WTC11 (cell line): ENCODE measurements at regions not wholly inside any gene's neighbourhood (a gene's known extent, or its start where the extent isn't known, plus 50 kb on each side); places are given as distances from the start of the nearest gene placed in this dataset.

Experiments
- ATAC-seq: fragments of 200-7000 bp; cut with Tn5 transposase; 2 replicates; pipeline ENCODE4 v1.10.0; 2021; ENCODE audit warnings: mild to moderate bottlenecking, moderate library complexity
- CTCF ChIA-PET: fragments of 300-600 bp; sonication (Branson Sonifier 250); formaldehyde crosslinking; loops from one replicate; lab custom pipeline; 2021; ENCODE audit warnings: antibody characterized with exemption; lab: Charles Lee
- POLR2A ChIA-PET: fragments of 350-600 bp; sonication (Branson Sonifier 250); formaldehyde crosslinking; loops from one replicate; lab custom pipeline; 2021; ENCODE audit warnings: antibody characterized with exemption; lab: Charles Lee
- DNase-seq: peaks from one replicate; pipeline ENCODE4 v3.0.0; 2021; ENCODE audit warnings: low spot score
- H3K27ac Mint-ChIP-seq: 2 replicates; pipeline ENCODE4 v1.8.0; 2021; ENCODE audit warnings: mixed read lengths
- H3K27me3 Mint-ChIP-seq: 2 replicates; pipeline ENCODE4 v1.8.0; 2021; ENCODE audit warnings: low read depth, mild to moderate bottlenecking, moderate library complexity, mixed read lengths
- H3K36me3 Mint-ChIP-seq: 2 replicates; pipeline ENCODE4 v1.8.0; 2021; ENCODE audit warnings: mixed read lengths
- H3K4me1 Mint-ChIP-seq: 2 replicates; pipeline ENCODE4 v1.8.0; 2022; ENCODE audit warnings: mixed read lengths
- H3K4me3 Mint-ChIP-seq: 2 replicates; pipeline ENCODE4 v1.8.0; 2021; ENCODE audit warnings: mild to moderate bottlenecking, moderate library complexity, mixed read lengths
- H3K9me3 Mint-ChIP-seq: 2 replicates; pipeline ENCODE4 v1.8.0; 2021; ENCODE audit warnings: mixed read lengths
- AFF4 ChIP-seq: sonication (generic); formaldehyde crosslinking; IDR thresholded peaks from 2 replicates; pipeline ENCODE4 v1.8.1; 2023; ENCODE audit warnings: mild to moderate bottlenecking, missing genetic modification reagents, borderline replicate concordance
- ATF3 ChIP-seq: sonication (generic); formaldehyde crosslinking; conservative IDR thresholded peaks from 2 replicates; pipeline ENCODE4 v1.8.1; 2022; ENCODE audit warnings: mild to moderate bottlenecking, missing genetic modification reagents
- ELF4 ChIP-seq: sonication (generic); formaldehyde crosslinking; IDR thresholded peaks from 2 replicates; pipeline ENCODE4 v1.8.1; 2022; ENCODE audit warnings: low read depth, mild to moderate bottlenecking, moderate library complexity, missing genetic modification reagents
- ESRRA ChIP-seq: sonication (generic); formaldehyde crosslinking; IDR thresholded peaks from 2 replicates; pipeline ENCODE4 v1.8.1; 2022; ENCODE audit warnings: mild to moderate bottlenecking, missing genetic modification reagents, borderline replicate concordance
- GTF2I ChIP-seq: fragments of 250-450 bp; sonication (Bioruptor Pico); conservative IDR thresholded peaks from 2 replicates; pipeline ENCODE4 v1.4.0; 2021; ENCODE audit warnings: mild to moderate bottlenecking
- IRF1 ChIP-seq: sonication (generic); formaldehyde crosslinking; IDR thresholded peaks from 2 replicates; pipeline ENCODE4 v1.8.0; 2023; ENCODE audit warnings: missing genetic modification reagents
- JAZF1 ChIP-seq: fragments of 250-450 bp; sonication (Bioruptor Pico); IDR thresholded peaks from 2 replicates; pipeline ENCODE4 v1.9.0; 2021; ENCODE audit warnings: moderate library complexity, mild to moderate bottlenecking, inconsistent platforms
- JUN ChIP-seq: sonication (generic); formaldehyde crosslinking; IDR thresholded peaks from 2 replicates; pipeline ENCODE4 v1.8.0; 2023; ENCODE audit warnings: mild to moderate bottlenecking, missing genetic modification reagents
- KAT7 ChIP-seq: sonication (generic); formaldehyde crosslinking; IDR thresholded peaks from 2 replicates; pipeline ENCODE4 v1.8.1; 2023; ENCODE audit warnings: missing genetic modification reagents, mild to moderate bottlenecking, borderline replicate concordance
- MAX ChIP-seq: sonication (generic); formaldehyde crosslinking; IDR thresholded peaks from 2 replicates; pipeline ENCODE4 v1.8.0; 2022; ENCODE audit warnings: mild to moderate bottlenecking, missing genetic modification reagents
- NFYB ChIP-seq: sonication (generic); formaldehyde crosslinking; conservative IDR thresholded peaks from 2 replicates; pipeline ENCODE4 v1.8.0; 2022; ENCODE audit warnings: low read depth, missing genetic modification reagents
- NR1H2 ChIP-seq: sonication (generic); formaldehyde crosslinking; IDR thresholded peaks from 2 replicates; pipeline ENCODE4 v1.9.0; 2021; ENCODE audit warnings: mild to moderate bottlenecking, moderate library complexity, missing genetic modification reagents
- NR2C2 ChIP-seq: sonication (generic); formaldehyde crosslinking; IDR thresholded peaks from 2 replicates; pipeline ENCODE4 v1.8.0; 2022; ENCODE audit warnings: mild to moderate bottlenecking, missing genetic modification reagents
- RORB ChIP-seq: fragments of 250-450 bp; sonication (Bioruptor Pico); IDR thresholded peaks from 2 replicates; pipeline ENCODE4 v1.9.0; 2021; ENCODE audit warnings: mild to moderate bottlenecking
- SMAD4 ChIP-seq: sonication (generic); formaldehyde crosslinking; IDR thresholded peaks from 2 replicates; pipeline ENCODE4 v1.8.0; 2022; ENCODE audit warnings: mild to moderate bottlenecking, missing genetic modification reagents
- SOX15 ChIP-seq: fragments of 250-450 bp; sonication (Bioruptor Pico); IDR thresholded peaks from 2 replicates; pipeline ENCODE4 v1.9.0; 2021; ENCODE audit warnings: mild to moderate bottlenecking
- SP1 ChIP-seq: sonication (generic); formaldehyde crosslinking; conservative IDR thresholded peaks from 2 replicates; pipeline ENCODE4 v1.8.1; 2022; ENCODE audit warnings: missing genetic modification reagents
- USF1 ChIP-seq: sonication (generic); formaldehyde crosslinking; IDR thresholded peaks from 2 replicates; pipeline ENCODE4 v1.8.0; 2022; ENCODE audit warnings: mild to moderate bottlenecking, missing genetic modification reagents
- USF2 ChIP-seq: sonication (generic); formaldehyde crosslinking; IDR thresholded peaks from 2 replicates; pipeline ENCODE4 v1.8.1; 2023; ENCODE audit warnings: mild to moderate bottlenecking, missing genetic modification reagents, moderate library complexity
- ZMAT4 ChIP-seq: fragments of 250-450 bp; sonication (Bioruptor Pico); IDR thresholded peaks from 2 replicates; pipeline ENCODE4 v1.9.0; 2021; ENCODE audit warnings: mild to moderate bottlenecking
- ZNF232 ChIP-seq: sonication (generic); formaldehyde crosslinking; IDR thresholded peaks from 2 replicates; pipeline ENCODE4 v1.8.0; 2022; ENCODE audit warnings: mild to moderate bottlenecking, missing genetic modification reagents
- ZNF317 ChIP-seq: sonication (generic); formaldehyde crosslinking; IDR thresholded peaks from 2 replicates; pipeline ENCODE4 v1.8.1; 2023; ENCODE audit warnings: low read depth, mild to moderate bottlenecking, moderate library complexity, missing genetic modification reagents, borderline replicate concordance
- ZNF423 ChIP-seq: fragments of 250-450 bp; sonication (Bioruptor Pico); IDR thresholded peaks from 2 replicates; pipeline ENCODE4 v2.1.2; 2022; ENCODE audit warnings: mild to moderate bottlenecking, moderate library complexity
- ZNF425 ChIP-seq: fragments of 250-450 bp; sonication (Bioruptor Pico); conservative IDR thresholded peaks from 2 replicates; pipeline ENCODE4 v1.9.0; 2021; ENCODE audit warnings: mild to moderate bottlenecking
- ZNF671 ChIP-seq: fragments of 250-450 bp; sonication (Bioruptor Pico); IDR thresholded peaks from 2 replicates; pipeline ENCODE4 v1.8.0; 2021; ENCODE audit warnings: mild to moderate bottlenecking

- no peak for TF ChIP-seq ZNF317 (CRISPR knock-in tag)
- no peak for TF ChIP-seq USF1
- no peak for TF ChIP-seq IRF1 (CRISPR knock-in tag)
- TF ChIP-seq ESRRA (CRISPR knock-in tag), result no peak
Measured at GRCh38 chr6:77021778-77022177, 441.5 kb downstream of the HTR1B start (continued).

GRCh38 chr6:77021232-77021631, 442.1 kb downstream of the HTR1B start:
- ATAC-seq, result no peak
- no peaks in the 10 kb centered on the region for H3K9me3 Mint-ChIP-seq

GRCh38 chr6:77019081-77019480, 444.2 kb downstream of the HTR1B start:
- no peaks in the 10 kb centered on the region for H3K4me1 Mint-ChIP-seq
- no peak overlapping the region for H3K27ac Mint-ChIP-seq
- no peaks in the 10 kb centered on the region for H3K9me3 Mint-ChIP-seq
- no peaks in the 10 kb centered on the region; the same call in 1 of the 2 replicates for H3K27me3 Mint-ChIP-seq
- no peak overlapping the region for H3K4me3 Mint-ChIP-seq
- H3K36me3 Mint-ChIP-seq, result no peaks in the 10 kb centered on the region
- ATAC-seq, result no peak
- POLR2A ChIA-PET, result no interaction called here
- DNase-seq, result no peak
- CTCF ChIA-PET, result no interaction called here
- TF ChIP-seq AFF4 (CRISPR knock-in tag) (no peak), RORB (no peak), SMAD4 (CRISPR knock-in tag) (no peak), MAX (CRISPR knock-in tag) (no peak), JUN (CRISPR knock-in tag) (no peak), SP1 (CRISPR knock-in tag) (no peak), ZNF232 (CRISPR knock-in tag) (no peak), NFYB (CRISPR knock-in tag) (no peak)

More at GRCh38 chr6:77021232-77021631, 442.1 kb downstream of the HTR1B start:
- Mint-ChIP-seq H3K27ac (no peak overlapping the region), H3K27me3 (no peaks in the 10 kb centered on the region; the same call in 1 of the 2 replicates), H3K4me3 (no peak overlapping the region), H3K36me3 (no peaks in the 10 kb centered on the region), H3K4me1 (no peaks in the 10 kb centered on the region)
- ChIA-PET CTCF (no interaction called here), POLR2A (no interaction called here)
- TF ChIP-seq JUN (CRISPR knock-in tag) (no peak), KAT7 (CRISPR knock-in tag) (no peak), USF2 (CRISPR knock-in tag) (no peak), NR2C2 (no peak), SOX15 (CRISPR knock-in tag) (no peak), ELF4 (CRISPR knock-in tag) (no peak), ZNF423 (no peak), ZNF317 (CRISPR knock-in tag) (no peak), ATF3 (CRISPR knock-in tag) (no peak), NFYB (CRISPR knock-in tag) (no peak), NR1H2 (CRISPR knock-in tag) (no peak), JAZF1 (no peak), ZNF671 (no peak), ZNF425 (CRISPR knock-in tag) (no peak), GTF2I (no peak), ZMAT4 (no peak)
- no peak for DNase-seq
